HepG2 (cell line): ENCODE measurements at regions not wholly inside any gene's neighbourhood (a gene's known extent, or its start where the extent isn't known, plus 50 kb on each side); places are given as distances from the start of the nearest gene placed in this dataset.

ENCODE experiments used
- ATAC-seq: fragments of 200-7000 bp; cut with Tn5 transposase; 3 replicates; pipeline ENCODE4 v1.9.1; 2020; ENCODE audit warnings: mild to moderate bottlenecking, moderate library complexity
- BruUV-seq: library from RNA; stranded (reverse); fragments of 400-500 nt; replicated peaks from 2 replicates; lab custom pipeline; 2021; lab: Mats Ljungman, UMichigan
- CTCF ChIA-PET: fragments of 300-600 bp; formaldehyde crosslinking; extraction: SDS; loops from one replicate; lab custom pipeline; 2021; ENCODE audit warnings: low total read pairs, inconsistent platforms, low intra/inter-chr PET ratio; lab: Yijun Ruan, JAX
- POLR2A ChIA-PET: fragments of 350-600 bp; sonication (Branson Sonifier 250); formaldehyde crosslinking; loops from one replicate; lab custom pipeline; 2020; ENCODE audit warnings: antibody characterized with exemption, inconsistent platforms; lab: Yijun Ruan, JAX
- DNase-seq: peaks from one replicate; pipeline ENCODE4 v3.0.0-alpha.2; 2015; ENCODE audit warnings: low spot score
- FAIRE-seq: peaks from 3 replicates; lab custom pipeline; 2011; peaks lifted over from hg19 to GRCh38; lab: Jason Lieb, UNC
- H2AFZ ChIP-seq: one replicate; pipeline ENCODE4 v1.6.1; 2011; ENCODE audit warnings: low read length, inconsistent platforms
- H3K27ac ChIP-seq: fragments of 300-600 bp; 3 replicates; pipeline ENCODE4 v1.8.0; 2011; ENCODE audit warnings: mixed run types, mild to moderate bottlenecking, mixed read lengths, low read length, inconsistent platforms; ENCODE audit not compliant: insufficient read depth; ENCODE audit errors: extremely low read length
- H3K27me3 ChIP-seq, 2 experiments: fragments of 200-600 bp in 1 of 2; 2 replicates in 1 of 2; 3 replicates in 1 of 2; pipeline versions ENCODE4 v1.6.0 to v1.8.0; 2011; ENCODE audit warnings: low read length in 2 of 2, mild to moderate bottlenecking in 2 of 2, moderate library complexity in 2 of 2, inconsistent platforms in 1 of 2; ENCODE audit not compliant: insufficient read depth in 2 of 2, control insufficient read depth in 1 of 2
- H3K36me3 ChIP-seq, 2 experiments: fragments of 200-600 bp in 1 of 2; replicated peaks in 1 of 2; 2 replicates in 1 of 2; 3 replicates in 1 of 2; pipeline versions ENCODE4 v1.5.1 to v1.8.0; 2011; ENCODE audit warnings: low read length in 2 of 2, inconsistent platforms in 1 of 2; ENCODE audit not compliant: insufficient read depth in 2 of 2, control insufficient read depth in 1 of 2
- H3K4me1 ChIP-seq: 2 replicates; pipeline ENCODE4 v1.5.1; 2012; ENCODE audit warnings: low read length, inconsistent platforms; ENCODE audit not compliant: insufficient read depth
- H3K4me2 ChIP-seq: 2 replicates; pipeline ENCODE4 v1.6.0; 2011; ENCODE audit warnings: low read depth, low read length, inconsistent platforms
- H3K4me3 ChIP-seq, 3 experiments: fragments of 200-600 bp in 1 of 3; sonication (generic), shearing (Covaris generic) in 1 of 3; replicated peaks in 1 of 3; 2 replicates each; pipeline ENCODE4 v1.5.1; 2011 to 2016; ENCODE audit warnings: low read length in 3 of 3, inconsistent platforms in 2 of 3, low read depth in 2 of 3, mild to moderate bottlenecking in 2 of 3, control low read depth in 1 of 3, mixed read lengths in 1 of 3; ENCODE audit not compliant: insufficient read depth in 1 of 3
- H3K79me2 ChIP-seq: one replicate; pipeline ENCODE4 v1.6.1; 2011; ENCODE audit warnings: low read length, inconsistent platforms; ENCODE audit not compliant: insufficient read depth
- H3K9ac ChIP-seq: 2 replicates; pipeline ENCODE4 v1.6.0; 2011; ENCODE audit warnings: mild to moderate bottlenecking, low read depth, low read length, inconsistent platforms; ENCODE audit not compliant: insufficient read depth
- H3K9me3 ChIP-seq: 2 replicates; pipeline ENCODE4 v1.5.1; 2012; ENCODE audit warnings: mild to moderate bottlenecking, low read length
- H4K20me1 ChIP-seq: 2 replicates; pipeline ENCODE4 v1.6.0; 2011; ENCODE audit warnings: inconsistent platforms, mild to moderate bottlenecking, low read length, moderate library complexity; ENCODE audit not compliant: insufficient read depth
- MED13 ChIP-seq: sonication (generic); formaldehyde crosslinking; IDR thresholded peaks from 2 replicates; pipeline ENCODE4 v1.5.0; 2020; ENCODE audit warnings: missing genetic modification reagents
- RELA ChIP-seq: sonication (generic); formaldehyde crosslinking; IDR thresholded peaks from 2 replicates; pipeline ENCODE4 v1.4.0; 2020; ENCODE audit warnings: missing genetic modification reagents
- SNAPC4 ChIP-seq: sonication (generic); formaldehyde crosslinking; IDR thresholded peaks from 2 replicates; pipeline ENCODE4 v1.4.0; 2020; ENCODE audit warnings: mild to moderate bottlenecking, missing genetic modification reagents
- ZBTB40 ChIP-seq, 2 experiments: fragments of 450-650 bp in 1 of 2; sonication (generic) in 1 of 2; formaldehyde crosslinking in 1 of 2; IDR thresholded peaks; 2 replicates each; pipeline versions ENCODE4 v1.6.1 to v1.8.0; 2016 to 2022; ENCODE audit warnings: antibody characterized with exemption in 1 of 2, mild to moderate bottlenecking in 1 of 2, missing genetic modification reagents in 1 of 2
- ZNF138 ChIP-seq: sonication (generic); formaldehyde crosslinking; IDR thresholded peaks from 2 replicates; pipeline ENCODE4 v1.5.0; 2020; ENCODE audit warnings: mild to moderate bottlenecking, low read depth, missing genetic modification reagents
- WGBS: methylation state at CpG from one replicate; pipeline ENCODE4 v1.1.6; 2017; ENCODE audit warnings: low lambda C conversion rate; 5-methylcytosine and 5-hydroxymethylcytosine counted together
- in situ Hi-C: cut with HindIII; loops from 2 replicates; pipeline ENCODE4 v1.10.0; 2017; ENCODE audit warnings: low pct_unique_long_range_greater_than_20kb; ENCODE audit not compliant: extremely low pct_ligation_motif_present
- intact Hi-C: fragments of 100-400 bp; cut with micrococcal nuclease; formaldehyde crosslinking; loops from one replicate; pipeline ENCODE4 v1.10.0; 2022; ENCODE audit not compliant: unreplicated experiment
- TF ChIP-seq, protein P1 (sequence below): sonication (generic); formaldehyde crosslinking; IDR thresholded peaks from 2 replicates; pipeline ENCODE4 v1.4.0; 2020; ENCODE audit warnings: missing genetic modification reagents

- Histone ChIP-seq H3K9me3 (no peaks in the 10 kb centered on the region), H3K79me2 (no peaks in the 10 kb centered on the region), H3K27ac (no peak overlapping the region), H3K4me3 (no peak overlapping the region), H3K4me1 (no peaks in the 10 kb centered on the region), H3K27me3 (no peaks in the 10 kb centered on the region), H3K9ac (no peak overlapping the region), H3K36me3 (no peaks in the 10 kb centered on the region), H3K4me2 (no peak overlapping the region), H4K20me1 (no peaks in the 10 kb centered on the region), H2AFZ (no peak overlapping the region)
- in situ Hi-C loops, result no loop called here
- CTCF ChIA-PET, result no interaction called here
- WGBS, result 2% methylated on average over 5 of the region's 5 CpGs
- POLR2A ChIA-PET, result no interaction called here
- DNase-seq (no peak), FAIRE-seq (no peak), ATAC-seq (no peak)
- TF ChIP-seq ZBTB40 (IDR thresholded peaks at IDR 0.05) (no peak), ZBTB40 (CRISPR knock-in tag; IDR thresholded peaks at IDR 0.05) (no peak), RELA (CRISPR knock-in tag) (no peak), SNAPC4 (no peak), MED13 (CRISPR knock-in tag) (no peak), ZNF138 (CRISPR knock-in tag) (no peak)
- TF ChIP-seq, protein P1, sequence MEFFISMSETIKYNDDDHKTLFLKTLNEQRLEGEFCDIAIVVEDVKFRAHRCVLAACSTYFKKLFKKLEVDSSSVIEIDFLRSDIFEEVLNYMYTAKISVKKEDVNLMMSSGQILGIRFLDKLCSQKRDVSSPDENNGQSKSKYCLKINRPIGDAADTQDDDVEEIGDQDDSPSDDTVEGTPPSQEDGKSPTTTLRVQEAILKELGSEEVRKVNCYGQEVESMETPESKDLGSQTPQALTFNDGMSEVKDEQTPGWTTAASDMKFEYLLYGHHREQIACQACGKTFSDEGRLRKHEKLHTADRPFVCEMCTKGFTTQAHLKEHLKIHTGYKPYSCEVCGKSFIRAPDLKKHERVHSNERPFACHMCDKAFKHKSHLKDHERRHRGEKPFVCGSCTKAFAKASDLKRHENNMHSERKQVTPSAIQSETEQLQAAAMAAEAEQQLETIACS (CRISPR knock-in tag), result no peak
- no TSS peak for BruUV-seq
- intact Hi-C loops, result no loop called here
Observed at GRCh38 chr18:24685254-24685959, 225.0 kb downstream of the HRH4 start.
